Heart right ventricle (tissue), 16 donors: ENCODE measurements at regions not wholly inside any gene's neighbourhood (a gene's known extent, or its start where the extent isn't known, plus 50 kb on each side); places are given as distances from the start of the nearest gene placed in this dataset.

Source experiments
- ATAC-seq, 8 donors: fragments of 200-7000 bp; cut with Tn5 transposase; one replicate each; pipeline ENCODE4 v1.9.1; 2020; ENCODE audit warnings: mild to moderate bottlenecking in 8 of 8, moderate library complexity in 8 of 8, moderate number of reproducible peaks in 1 of 8
- DNase-seq, 2 donors: peaks; one replicate each; pipeline ENCODE4 v3.0.0-alpha.2; 2020
- H3K27ac ChIP-seq, 10 donors: fragments of 200-600 bp; sonication (generic) in 2 of 10; one replicate each; pipeline versions ENCODE4 v1.5.0 to v1.8.0; 2020 to 2022; ENCODE audit warnings: mild to moderate bottlenecking in 3 of 10
- H3K27me3 ChIP-seq, 7 donors: fragments of 200-600 bp; one replicate each; pipeline ENCODE4 v1.8.0; 2021 to 2022; ENCODE audit warnings: mild to moderate bottlenecking in 2 of 7
- H3K36me3 ChIP-seq, 9 donors: fragments of 200-600 bp; sonication (generic) in 1 of 9; one replicate each; pipeline versions ENCODE4 v1.5.0 to v1.8.0; 2020 to 2022; ENCODE audit warnings: mild to moderate bottlenecking in 2 of 9
- H3K4me1 ChIP-seq, 9 donors: fragments of 200-600 bp; sonication (generic) in 1 of 9; one replicate each; pipeline versions ENCODE4 v1.5.0 to v1.8.0; 2020 to 2022; ENCODE audit warnings: mild to moderate bottlenecking in 4 of 9
- H3K4me3 ChIP-seq, 10 donors: fragments of 200-600 bp; sonication (generic) in 2 of 10; one replicate each; pipeline versions ENCODE4 v1.5.0 to v1.8.0; 2020 to 2022; ENCODE audit warnings: mild to moderate bottlenecking in 7 of 10, moderate library complexity in 2 of 10
- H3K9me3 ChIP-seq, 11 donors: fragments of 200-600 bp in 10 of 11; sonication (generic) in 2 of 11; one replicate each; pipeline versions ENCODE4 v1.5.0 to v1.8.0; 2013 to 2022; ENCODE audit warnings: mild to moderate bottlenecking in 2 of 11, control low read depth in 1 of 11, moderate library complexity in 1 of 11
- WGBS, 2 donors: extraction: QIAGEN DNeasy Blood & Tissue Kit; methylation state at CpG; one replicate each; pipeline ENCODE4 v1.1.7; 2013; ENCODE audit warnings: inconsistent platforms in 1 of 2; 5-methylcytosine and 5-hydroxymethylcytosine counted together
- intact Hi-C, 10 donors: fragments of 100-400 bp; cut with DNase I; formaldehyde crosslinking; loops; one replicate each; pipeline versions ENCODE4 v1.11.1 to v1.14.2; 2022
- TF ChIP-seq, protein P1 (sequence below), 9 donors: fragments of 200-600 bp; sonication (generic) in 2 of 9; IDR thresholded peaks; one replicate each; pipeline versions ENCODE4 v1.5.0 to v1.8.0; 2021 to 2022; ENCODE audit warnings: antibody characterized with exemption in 9 of 9, mild to moderate bottlenecking in 5 of 9, moderate library complexity in 1 of 9
- donor health status: Arrhythmogenic right ventricular cardiomyopathy.
- donor health status: ischemic (EF 13 %, LVEDD 7.1; RV severe dilation, severe dysfunction).
- donor health status: healthy with polysubstance abuse.
- donor health status: DM: no; HTN: yes; CAD: no.
- donor health status: DM: no; HTN: no; CAD: no.
- donor health status: ischemic (EF 25% LVEDD 6.9; RV normal size, moderate dysfunction).
- donor health status: ischemic (EF 25% LVEDD 5.7; RV mildly dilated, moderate dysfunction).
- donor health status: healthy.
- donor health status: DM: yes; HTN: yes; CAD: no.
- donor health status: Ischemic cardiomyopathy.
- donor health status: ischemic (EF 35%, LVEDD 5.7; RV mildly dilated, moderate dysfunction).
- donor health status: nonischemic (EF 11% LVEDD 7.7; RV severe dilation, severe dysfunction).
- donor health status: DM: yes; HTN: yes; CAD: no.
- donor health status: PGD.
- donor health status: ischemic (EF 29% LVEDD 5.4; RV normal size, mild dysfunction).
- donor health status: nonischemic (EF 23%, LVEDD 6.1; RV moderate dilation, normal function).

GRCh38 chr12:62127516-62127915, 132.7 kb upstream of the USP15 start:
- WGBS, 2 donors: 89 to 92% methylated on average over 2 of the region's 2 CpGs
- no peaks in the 10 kb centered on the region for H3K4me1 ChIP-seq
- H3K36me3 ChIP-seq: no peaks in the 10 kb centered on the region
- peaks cover 0 to 3% (median 0%) of the 10 kb centered on the region in 7 donors for H3K27me3 ChIP-seq
- TF ChIP-seq, protein P1, sequence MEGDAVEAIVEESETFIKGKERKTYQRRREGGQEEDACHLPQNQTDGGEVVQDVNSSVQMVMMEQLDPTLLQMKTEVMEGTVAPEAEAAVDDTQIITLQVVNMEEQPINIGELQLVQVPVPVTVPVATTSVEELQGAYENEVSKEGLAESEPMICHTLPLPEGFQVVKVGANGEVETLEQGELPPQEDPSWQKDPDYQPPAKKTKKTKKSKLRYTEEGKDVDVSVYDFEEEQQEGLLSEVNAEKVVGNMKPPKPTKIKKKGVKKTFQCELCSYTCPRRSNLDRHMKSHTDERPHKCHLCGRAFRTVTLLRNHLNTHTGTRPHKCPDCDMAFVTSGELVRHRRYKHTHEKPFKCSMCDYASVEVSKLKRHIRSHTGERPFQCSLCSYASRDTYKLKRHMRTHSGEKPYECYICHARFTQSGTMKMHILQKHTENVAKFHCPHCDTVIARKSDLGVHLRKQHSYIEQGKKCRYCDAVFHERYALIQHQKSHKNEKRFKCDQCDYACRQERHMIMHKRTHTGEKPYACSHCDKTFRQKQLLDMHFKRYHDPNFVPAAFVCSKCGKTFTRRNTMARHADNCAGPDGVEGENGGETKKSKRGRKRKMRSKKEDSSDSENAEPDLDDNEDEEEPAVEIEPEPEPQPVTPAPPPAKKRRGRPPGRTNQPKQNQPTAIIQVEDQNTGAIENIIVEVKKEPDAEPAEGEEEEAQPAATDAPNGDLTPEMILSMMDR (IDR thresholded peaks at IDR 0.05): no peak
- no peak overlapping the region for H3K4me3 ChIP-seq
- intact Hi-C loops: no loop called here
- no peak overlapping the region for H3K27ac ChIP-seq
- ATAC-seq: no peak
- no peaks in the 10 kb centered on the region for H3K9me3 ChIP-seq
- no peak for DNase-seq

DNA sequence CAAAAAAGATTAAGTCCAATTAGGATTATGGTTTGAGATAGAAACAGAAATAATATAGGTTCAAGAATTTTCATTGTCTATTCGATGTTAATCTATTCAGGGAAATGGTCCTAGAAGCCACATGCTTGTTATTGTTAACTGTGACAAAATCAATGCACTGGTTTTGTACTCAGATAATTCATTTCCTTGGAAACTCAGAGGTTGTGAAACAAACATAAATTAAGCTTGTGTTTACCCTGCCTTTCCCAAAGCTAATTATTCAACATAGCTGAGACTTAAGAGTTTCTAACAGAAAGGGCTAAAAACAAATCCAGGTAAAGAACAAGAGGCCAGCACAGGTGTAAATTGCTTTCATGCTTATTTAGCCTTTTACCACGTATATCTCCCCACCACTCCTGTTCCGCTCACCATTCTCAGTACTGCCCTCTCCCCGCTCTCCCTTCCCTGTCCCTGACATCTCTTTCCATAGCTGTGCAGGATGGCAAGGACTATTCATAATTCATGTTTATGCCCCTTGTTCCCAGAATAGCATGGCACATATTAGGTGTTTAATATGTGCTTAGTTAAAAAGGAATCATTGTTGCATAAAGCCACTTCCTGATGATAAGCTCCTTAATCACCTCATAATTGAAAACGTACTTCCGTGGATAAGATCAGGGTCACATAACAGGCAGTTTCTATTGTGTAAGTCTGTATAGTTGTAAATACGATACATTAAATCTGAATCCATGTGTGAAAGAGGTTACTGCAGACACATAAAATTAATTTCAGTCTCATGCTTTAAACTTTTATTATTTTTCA, 131.8 kb upstream of the USP15 start:
- H3K27me3 ChIP-seq: peaks cover 0 to 3% (median 0%) of the 10 kb centered on the region in 7 donors
- H3K4me1 ChIP-seq: no peaks in the 10 kb centered on the region
- WGBS, 2 donors: 42 to 62% methylated on average over 7 of the region's 7 CpGs
- ATAC-seq: no peak
- no peak for DNase-seq
- no peaks in the 10 kb centered on the region for H3K9me3 ChIP-seq
- TF ChIP-seq, protein P1 (IDR thresholded peaks at IDR 0.05): no peak
- intact Hi-C loops: no loop called here
- H3K36me3 ChIP-seq: no peaks in the 10 kb centered on the region
- no peak overlapping the region for H3K4me3 ChIP-seq
- no peak overlapping the region for H3K27ac ChIP-seq

DNA sequence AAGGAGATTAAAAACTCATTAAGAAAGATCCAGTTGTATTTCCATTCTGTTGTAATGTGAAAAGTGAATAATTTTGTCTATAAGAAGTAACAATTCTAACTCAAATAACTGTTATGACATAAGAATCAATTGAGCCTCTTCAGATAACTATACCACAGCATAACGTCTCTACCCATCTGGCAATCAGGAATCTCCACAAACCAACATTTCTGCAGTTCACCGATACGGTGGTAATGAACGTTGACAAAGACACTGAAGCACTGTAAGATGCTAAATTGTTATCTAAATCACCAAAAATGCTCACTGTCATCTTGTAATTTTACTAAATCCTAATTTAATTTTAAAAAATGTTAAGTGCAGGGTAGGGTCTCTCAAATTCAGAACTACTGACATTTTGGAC, 130.9 kb upstream of the USP15 start:
- DNase-seq (no peak), ATAC-seq (no peak)
- no peaks in the 10 kb centered on the region for H3K36me3 ChIP-seq
- no peak overlapping the region for H3K4me3 ChIP-seq
- H3K9me3 ChIP-seq: no peaks in the 10 kb centered on the region
- intact Hi-C loops: no loop called here
- peaks cover 0 to 3% (median 0%) of the 10 kb centered on the region in 7 donors for H3K27me3 ChIP-seq
- WGBS, 2 donors: 66 to 81% methylated on average over 4 of the region's 4 CpGs
- TF ChIP-seq, protein P1 (IDR thresholded peaks at IDR 0.05): no peak
- H3K4me1 ChIP-seq: no peaks in the 10 kb centered on the region
- no peak overlapping the region for H3K27ac ChIP-seq

DNA sequence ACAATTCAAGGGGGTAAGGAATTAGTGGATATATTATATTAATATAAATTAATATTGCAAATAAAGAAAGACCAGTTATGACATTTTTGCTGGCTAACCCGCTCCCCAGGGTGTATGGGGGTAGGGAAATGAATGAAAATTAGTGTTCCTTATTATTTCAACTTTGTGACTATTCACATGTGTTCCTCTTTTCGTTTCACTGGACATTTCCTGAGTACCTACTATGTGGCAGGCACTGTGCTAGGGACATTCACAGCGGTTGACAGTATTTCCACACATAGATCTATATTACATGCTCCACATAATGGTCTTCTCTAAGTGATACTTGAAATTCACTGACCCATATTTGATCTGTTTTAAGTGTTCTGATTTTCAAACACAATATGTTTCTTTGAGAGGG, 129.8 kb upstream of the USP15 start:
- no peaks in the 10 kb centered on the region for H3K36me3 ChIP-seq
- H3K9me3 ChIP-seq: no peaks in the 10 kb centered on the region
- intact Hi-C loops: no loop called here
- 71 to 81% methylated on average over 3 of the region's 3 CpGs for WGBS, 2 donors
- H3K27me3 ChIP-seq: no peaks in the 10 kb centered on the region
- no peak overlapping the region for H3K4me3 ChIP-seq
- ATAC-seq (no peak), DNase-seq (no peak)
- no peak overlapping the region for H3K27ac ChIP-seq
- TF ChIP-seq, protein P1 (IDR thresholded peaks at IDR 0.05): no peak
- no peaks in the 10 kb centered on the region for H3K4me1 ChIP-seq
